ENCODE measurements at regions not wholly inside any gene's neighbourhood (a gene's known extent, or its start where the extent isn't known, plus 50 kb on each side); places are given as distances from the start of the nearest gene placed in this dataset.

DNA sequence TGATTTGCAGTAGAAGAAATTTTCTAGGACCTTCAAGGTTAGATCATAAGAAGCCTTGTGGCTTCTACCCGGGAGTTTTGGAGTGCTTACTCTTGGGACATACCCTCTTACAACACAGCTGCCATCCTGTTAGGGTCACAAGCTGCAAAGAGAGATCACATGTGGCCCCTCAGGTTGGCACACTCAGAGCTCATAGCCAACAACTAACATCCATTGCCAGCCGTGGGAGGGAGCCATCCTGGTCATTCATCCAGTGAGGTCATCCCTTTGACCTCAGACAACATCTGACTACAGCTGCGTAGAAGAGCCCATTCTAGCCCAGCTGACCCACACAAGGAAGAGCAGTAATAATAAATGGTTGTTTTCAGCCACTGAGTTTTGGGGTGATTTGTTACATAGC lies 76.9 kb upstream of the NABP1 start:
- Histone ChIP-seq H3K9ac (no peak overlapping the region), H2AFZ (ENCODE audit: low read depth) (no peak overlapping the region)
- TF ChIP-seq CTCF (conservative IDR thresholded peaks at IDR 0.05; ENCODE audit: low read depth, low read length): no peak

GRCh38 chr2:191604154-191604553 lies 73.8 kb upstream of the NABP1 start:
- Histone ChIP-seq H3K9ac (no peak overlapping the region), H3K4me2 (no peak overlapping the region), H3K36me3 (ENCODE audit: insufficient read depth) (no peaks in the 10 kb centered on the region), H3K27me3 (ENCODE audit: insufficient read depth, low read depth) (no peaks in the 10 kb centered on the region), H3K27ac (no peak overlapping the region), H2AFZ (ENCODE audit: low read depth) (no peak overlapping the region), H4K20me1 (ENCODE audit: insufficient read depth) (no peaks in the 10 kb centered on the region), H3K79me2 (ENCODE audit: insufficient read depth, low read depth) (no peaks in the 10 kb centered on the region), H3K4me1 (ENCODE audit: low read depth, poor library complexity, severe bottlenecking) (no peaks in the 10 kb centered on the region), H3K4me3 (IDR thresholded peaks at IDR 0.05; ENCODE audit: insufficient read depth, low read depth, low read length) (no peak overlapping the region)
- TF ChIP-seq CTCF (conservative IDR thresholded peaks at IDR 0.05; ENCODE audit: low read depth, low read length): no peak

More for the DNA sequence above, 76.9 kb upstream of the NABP1 start:
- H3K4me3 ChIP-seq (IDR thresholded peaks at IDR 0.05; ENCODE audit: insufficient read depth, low read depth, low read length): no peak overlapping the region
- no peaks in the 10 kb centered on the region for H3K27me3 ChIP-seq (ENCODE audit: insufficient read depth, low read depth)
- no peak overlapping the region for H3K27ac ChIP-seq
- H3K4me1 ChIP-seq (ENCODE audit: low read depth, poor library complexity, severe bottlenecking): no peaks in the 10 kb centered on the region
- no peaks in the 10 kb centered on the region for H3K79me2 ChIP-seq (ENCODE audit: insufficient read depth, low read depth)
- no peak overlapping the region for H3K4me2 ChIP-seq
- H4K20me1 ChIP-seq (ENCODE audit: insufficient read depth): no peaks in the 10 kb centered on the region
- no peaks in the 10 kb centered on the region for H3K36me3 ChIP-seq (ENCODE audit: insufficient read depth)

DNA sequence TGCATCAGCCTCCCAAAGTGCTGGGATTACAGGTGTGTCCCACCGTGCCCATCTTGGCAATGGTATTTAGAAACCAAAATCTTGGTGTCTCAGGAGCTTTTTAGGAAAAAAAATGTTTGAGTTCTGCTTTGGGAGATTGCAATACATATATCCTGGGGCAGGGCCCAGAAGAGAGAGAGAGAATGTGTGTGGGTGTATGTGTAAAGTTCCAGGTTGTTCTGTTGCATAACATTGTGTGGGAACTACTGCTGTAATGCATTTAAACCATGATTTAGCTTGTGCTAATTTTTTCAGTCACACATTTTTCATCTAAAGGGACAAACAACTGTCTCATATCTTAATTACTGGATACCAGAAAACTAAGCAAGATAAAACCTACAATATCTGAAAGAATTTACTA lies 70.8 kb upstream of the NABP1 start:
- Histone ChIP-seq H3K4me1 (ENCODE audit: low read depth, poor library complexity, severe bottlenecking) (no peaks in the 10 kb centered on the region), H4K20me1 (ENCODE audit: insufficient read depth) (no peaks in the 10 kb centered on the region), H3K4me3 (IDR thresholded peaks at IDR 0.05; ENCODE audit: insufficient read depth, low read depth, low read length) (no peak overlapping the region), H3K27me3 (ENCODE audit: insufficient read depth, low read depth) (no peaks in the 10 kb centered on the region), H3K79me2 (ENCODE audit: insufficient read depth, low read depth) (no peaks in the 10 kb centered on the region), H3K27ac (no peak overlapping the region), H2AFZ (ENCODE audit: low read depth) (no peak overlapping the region), H3K9ac (no peak overlapping the region), H3K4me2 (no peak overlapping the region), H3K36me3 (ENCODE audit: insufficient read depth) (no peaks in the 10 kb centered on the region)
- TF ChIP-seq CTCF (conservative IDR thresholded peaks at IDR 0.05; ENCODE audit: low read depth, low read length): no peak

DNA sequence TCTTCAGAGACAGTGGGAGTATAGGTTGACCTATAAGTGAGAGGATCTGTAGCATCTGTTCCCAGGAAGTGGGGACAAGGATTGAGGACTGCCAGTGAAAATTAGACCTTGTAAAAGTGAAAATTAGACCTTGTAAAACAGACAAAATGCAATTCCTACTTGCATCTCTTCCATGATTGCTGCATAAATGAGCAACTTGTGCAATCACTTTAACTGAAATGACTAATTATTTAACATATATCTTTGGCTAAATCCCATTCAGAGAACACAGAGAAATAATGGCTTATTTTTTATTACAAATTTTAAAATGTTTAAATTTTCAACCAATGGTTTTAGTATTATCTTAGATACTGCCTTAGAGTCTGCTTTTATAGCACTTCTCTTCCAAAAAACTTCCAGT lies 67.2 kb upstream of the NABP1 start:
- Histone ChIP-seq H3K27me3 (ENCODE audit: insufficient read depth, low read depth) (no peaks in the 10 kb centered on the region), H3K4me3 (IDR thresholded peaks at IDR 0.05; ENCODE audit: insufficient read depth, low read depth, low read length) (no peak overlapping the region), H3K27ac (no peak overlapping the region), H3K4me1 (ENCODE audit: low read depth, poor library complexity, severe bottlenecking) (no peaks in the 10 kb centered on the region), H4K20me1 (ENCODE audit: insufficient read depth) (no peaks in the 10 kb centered on the region), H3K4me2 (no peak overlapping the region), H3K36me3 (ENCODE audit: insufficient read depth) (no peaks in the 10 kb centered on the region), H3K9ac (no peak overlapping the region), H2AFZ (ENCODE audit: low read depth) (no peak overlapping the region), H3K79me2 (ENCODE audit: insufficient read depth, low read depth) (no peaks in the 10 kb centered on the region)
- no peak for TF ChIP-seq CTCF (conservative IDR thresholded peaks at IDR 0.05; ENCODE audit: low read depth, low read length)

DNA sequence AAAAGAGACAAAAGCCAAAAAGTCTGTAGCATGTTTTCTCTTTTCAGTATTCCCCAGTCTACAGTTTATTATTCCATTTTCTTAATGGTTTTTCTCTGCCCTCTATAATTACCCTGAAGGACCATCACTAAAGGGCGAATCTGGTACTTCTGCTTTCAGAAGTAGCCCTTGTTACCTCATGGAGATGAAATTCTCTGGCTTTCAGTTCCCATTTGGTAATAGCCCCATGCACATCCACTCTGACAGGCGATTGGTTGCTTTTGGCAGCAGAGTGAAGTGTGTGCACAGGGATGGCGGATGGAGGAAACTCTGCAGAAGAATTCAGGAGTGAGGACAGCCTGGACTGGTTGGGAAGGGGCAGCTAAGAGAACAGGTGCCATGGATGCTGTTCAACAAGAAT lies 66.3 kb upstream of the NABP1 start:
- Histone ChIP-seq H3K36me3 (ENCODE audit: insufficient read depth) (no peaks in the 10 kb centered on the region), H3K4me1 (ENCODE audit: low read depth, poor library complexity, severe bottlenecking) (peaks cover 7% of the 10 kb centered on the region), H3K27me3 (ENCODE audit: insufficient read depth, low read depth) (no peaks in the 10 kb centered on the region), H3K4me2 (no peak overlapping the region), H4K20me1 (ENCODE audit: insufficient read depth) (no peaks in the 10 kb centered on the region), H3K27ac (no peak overlapping the region), H3K4me3 (IDR thresholded peaks at IDR 0.05; ENCODE audit: insufficient read depth, low read depth, low read length) (no peak overlapping the region), H3K79me2 (ENCODE audit: insufficient read depth, low read depth) (no peaks in the 10 kb centered on the region), H3K9ac (no peak overlapping the region), H2AFZ (ENCODE audit: low read depth) (no peak overlapping the region)
- TF ChIP-seq CTCF (conservative IDR thresholded peaks at IDR 0.05; ENCODE audit: low read depth, low read length): no peak
